ENCODE measurements at regions not wholly inside any gene's neighbourhood (a gene's known extent, or its start where the extent isn't known, plus 50 kb on each side); places are given as distances from the start of the nearest gene placed in this dataset.

DNA sequence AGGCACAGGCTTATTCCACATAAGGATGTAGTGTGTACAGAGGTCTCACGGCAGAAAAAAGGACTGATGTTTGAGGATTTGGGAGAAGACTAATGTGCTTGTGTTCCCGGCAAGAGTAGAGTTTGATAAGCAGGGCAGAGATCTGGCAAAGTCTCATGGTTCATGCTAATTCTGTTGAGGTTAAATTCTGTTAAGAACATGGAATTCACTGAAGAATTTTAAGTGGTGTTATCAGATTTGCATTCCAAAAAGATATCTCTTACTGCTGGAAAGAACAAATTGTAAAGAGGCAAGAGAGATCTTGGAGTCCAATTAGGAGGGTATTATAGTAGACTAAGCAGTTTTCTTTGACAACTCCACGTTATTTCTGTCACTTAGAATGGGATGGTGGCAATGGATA lies 348.3 kb downstream of the TDRD3 start:
- Mint-ChIP-seq H3K4me1 (no peaks in the 10 kb centered on the region), H3K9me3 (peaks cover 0 to 18% (median 5%) of the 10 kb centered on the region in 11 donors), H3K4me3 (no peak overlapping the region), H3K27me3 (no peaks in the 10 kb centered on the region), H3K36me3 (no peaks in the 10 kb centered on the region), H3K27ac (no peak overlapping the region)
- POLR2A ChIA-PET, result no interaction called here
- no peak for DNase-seq
- CTCF ChIA-PET, result no interaction called here
- H3K4me1 ChIP-seq (ENCODE audit: control insufficient read depth in 2 of 2, insufficient read depth in 2 of 2, low read length in 2 of 2), result no peaks in the 10 kb centered on the region
- no peak overlapping the region for H3K27ac ChIP-seq (ENCODE audit: low read depth, low read length)
- intact Hi-C loops (cut with micrococcal nuclease), result no loop called here
- no peak overlapping the region for H3K4me3 ChIP-seq (ENCODE audit: low read length)
- H3K27me3 ChIP-seq (ENCODE audit: control insufficient read depth in 2 of 2, insufficient read depth in 2 of 2, low read length in 2 of 2), result no peaks in the 10 kb centered on the region
- no peaks in the 10 kb centered on the region for H3K36me3 ChIP-seq (ENCODE audit: control insufficient read depth in 2 of 3, insufficient read depth in 3 of 3, low read length in 3 of 3)
- ATAC-seq, result no peak
- H3K9me3 ChIP-seq (ENCODE audit: control insufficient read depth in 2 of 3, low read length in 3 of 3), result no peaks in the 10 kb centered on the region

DNA sequence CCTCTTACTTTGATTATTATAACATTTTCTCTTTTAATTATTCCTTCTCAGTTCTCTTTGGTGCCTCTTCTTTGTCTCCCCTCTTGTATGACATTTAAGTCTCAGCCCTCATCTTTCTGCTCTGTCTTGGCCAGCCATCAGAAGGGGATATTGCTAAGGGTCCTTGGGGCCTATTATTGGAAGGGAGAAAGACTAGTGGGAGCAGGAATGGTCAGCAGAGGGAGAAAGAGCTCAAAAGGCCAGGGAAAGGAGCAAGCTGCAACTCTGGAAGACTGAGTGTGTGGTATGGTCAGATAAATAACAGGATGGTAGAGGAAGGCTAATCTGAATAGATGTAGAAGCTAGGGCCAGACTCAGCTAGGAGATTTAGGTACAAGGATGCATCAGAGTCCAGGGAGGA lies 336.9 kb downstream of the TDRD3 start:
- ChIA-PET CTCF (no interaction called here), POLR2A (no interaction called here)
- H3K4me3 Mint-ChIP-seq, result no peak overlapping the region
- H3K27me3 Mint-ChIP-seq, result no peaks in the 10 kb centered on the region
- H3K36me3 Mint-ChIP-seq, result peaks cover 0 to 4% (median 0%) of the 10 kb centered on the region in 5 donors
- Histone ChIP-seq H3K36me3 (ENCODE audit: control insufficient read depth in 2 of 3, insufficient read depth in 3 of 3, low read length in 3 of 3) (no peaks in the 10 kb centered on the region), H3K9me3 (ENCODE audit: control insufficient read depth in 2 of 3, low read length in 3 of 3) (no peaks in the 10 kb centered on the region), H3K27me3 (ENCODE audit: control insufficient read depth in 2 of 2, insufficient read depth in 2 of 2, low read length in 2 of 2) (no peaks in the 10 kb centered on the region), H3K27ac (ENCODE audit: low read depth, low read length) (no peak overlapping the region), H3K4me3 (ENCODE audit: low read length) (no peak overlapping the region), H3K4me1 (ENCODE audit: control insufficient read depth in 2 of 2, insufficient read depth in 2 of 2, low read length in 2 of 2) (no peaks in the 10 kb centered on the region)
- peaks cover 0 to 13% (median 5%) of the 10 kb centered on the region in 11 donors for H3K9me3 Mint-ChIP-seq
- no peaks in the 10 kb centered on the region for H3K4me1 Mint-ChIP-seq
- intact Hi-C loops (cut with micrococcal nuclease), result no loop called here
- no peak for ATAC-seq
- no peak for DNase-seq
- H3K27ac Mint-ChIP-seq, result peak overlapping the region in 1 of 9 donors; percentile 8

DNA sequence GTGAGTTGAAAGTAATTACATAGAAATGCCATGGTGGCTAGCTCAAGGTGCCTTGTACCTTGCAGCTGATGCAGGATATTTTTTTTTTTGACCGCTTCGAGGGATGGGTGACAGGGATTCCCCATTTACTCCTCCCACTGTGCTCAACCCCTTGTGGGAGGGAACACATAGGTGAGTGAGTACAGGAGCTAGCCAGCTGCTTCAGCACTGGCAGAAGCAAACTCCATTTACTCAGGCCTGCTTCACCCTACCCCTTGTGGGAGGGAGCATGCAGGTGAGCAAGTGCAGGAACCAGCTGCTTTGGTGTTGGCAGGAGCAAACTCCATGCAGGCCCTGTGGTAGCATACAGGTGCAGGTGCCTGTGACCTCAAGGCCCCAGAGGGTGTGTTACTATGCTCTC lies 330.1 kb downstream of the TDRD3 start:
- Mint-ChIP-seq H3K27ac (no peak overlapping the region), H3K4me1 (no peaks in the 10 kb centered on the region), H3K9me3 (peaks cover 0 to 13% (median 2%) of the 10 kb centered on the region in 11 donors), H3K36me3 (peaks cover 0 to 4% (median 0%) of the 10 kb centered on the region in 5 donors), H3K4me3 (no peak overlapping the region), H3K27me3 (peaks cover 0 to 5% (median 0%) of the 10 kb centered on the region in 5 donors)
- intact Hi-C loops (cut with micrococcal nuclease), result no loop called here
- DNase-seq, result no peak
- H3K4me3 ChIP-seq (ENCODE audit: low read length), result no peak overlapping the region
- H3K27me3 ChIP-seq (ENCODE audit: control insufficient read depth in 2 of 2, insufficient read depth in 2 of 2, low read length in 2 of 2), result no peaks in the 10 kb centered on the region
- ATAC-seq, result no peak
- H3K36me3 ChIP-seq (ENCODE audit: control insufficient read depth in 2 of 3, insufficient read depth in 3 of 3, low read length in 3 of 3), result no peaks in the 10 kb centered on the region
- H3K27ac ChIP-seq (ENCODE audit: low read depth, low read length), result no peak overlapping the region
- H3K4me1 ChIP-seq (ENCODE audit: control insufficient read depth in 2 of 2, insufficient read depth in 2 of 2, low read length in 2 of 2), result no peaks in the 10 kb centered on the region
- ChIA-PET POLR2A (no interaction called here), CTCF (no interaction called here)
- H3K9me3 ChIP-seq (ENCODE audit: control insufficient read depth in 2 of 3, low read length in 3 of 3), result no peaks in the 10 kb centered on the region

DNA sequence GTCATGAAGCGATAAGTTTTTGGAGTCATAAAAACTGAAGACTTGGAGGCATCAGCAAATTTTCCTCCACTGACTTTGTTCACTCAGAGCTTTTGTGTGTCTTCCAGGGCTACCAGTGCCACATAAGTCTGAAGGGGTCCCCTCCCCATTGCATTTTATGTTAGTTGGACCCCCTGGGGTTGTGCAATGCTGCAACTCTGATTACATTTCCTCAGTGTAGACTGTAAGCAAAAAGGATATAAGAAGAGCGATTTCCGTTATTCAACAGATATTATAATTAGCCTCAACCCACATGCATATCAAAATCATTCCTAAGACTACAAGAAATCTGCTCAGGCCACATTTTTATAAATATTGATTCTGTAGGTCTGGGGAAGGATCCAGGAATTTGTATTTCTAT lies 324.0 kb downstream of the TDRD3 start:
- ATAC-seq (no peak), DNase-seq (no peak)
- POLR2A ChIA-PET, result no interaction called here

DNA sequence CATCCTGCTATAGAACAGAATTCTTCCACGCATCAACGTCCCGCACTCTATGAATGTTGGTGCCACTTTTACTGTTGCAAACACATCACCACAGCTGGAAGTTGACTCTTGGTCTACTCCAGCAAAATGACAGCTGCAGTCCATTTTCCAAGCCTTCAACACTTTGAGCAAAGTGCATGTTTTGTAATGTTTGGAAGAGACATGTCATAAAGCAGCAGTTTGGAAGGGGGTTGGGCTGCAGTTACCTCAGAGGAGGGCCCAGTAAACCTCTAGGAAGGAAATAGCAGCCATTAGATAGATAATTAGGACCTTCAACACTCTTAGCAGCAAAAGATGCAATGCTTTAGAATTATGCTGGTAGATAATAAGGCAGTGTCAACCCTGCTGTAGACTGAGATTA lies 323.6 kb downstream of the TDRD3 start:
- Mint-ChIP-seq H3K27ac (no peak overlapping the region), H3K4me3 (no peak overlapping the region), H3K9me3 (peaks cover 0 to 9% (median 5%) of the 10 kb centered on the region in 11 donors), H3K27me3 (no peaks in the 10 kb centered on the region), H3K4me1 (no peaks in the 10 kb centered on the region), H3K36me3 (no peaks in the 10 kb centered on the region)
- CTCF ChIA-PET, result no interaction called here
- Histone ChIP-seq H3K9me3 (ENCODE audit: control insufficient read depth in 2 of 3, low read length in 3 of 3) (no peaks in the 10 kb centered on the region), H3K27me3 (ENCODE audit: control insufficient read depth in 2 of 2, insufficient read depth in 2 of 2, low read length in 2 of 2) (no peaks in the 10 kb centered on the region), H3K36me3 (ENCODE audit: control insufficient read depth in 2 of 3, insufficient read depth in 3 of 3, low read length in 3 of 3) (no peaks in the 10 kb centered on the region), H3K27ac (ENCODE audit: low read depth, low read length) (no peak overlapping the region), H3K4me1 (ENCODE audit: control insufficient read depth in 2 of 2, insufficient read depth in 2 of 2, low read length in 2 of 2) (no peaks in the 10 kb centered on the region), H3K4me3 (ENCODE audit: low read length) (no peak overlapping the region)
- intact Hi-C loops (cut with micrococcal nuclease), result no loop called here
- ATAC-seq (no peak), DNase-seq (no peak)
- POLR2A ChIA-PET, result no interaction called here

More for the DNA sequence above, 324.0 kb downstream of the TDRD3 start:
- H3K36me3 ChIP-seq (ENCODE audit: control insufficient read depth in 2 of 3, insufficient read depth in 3 of 3, low read length in 3 of 3), result no peaks in the 10 kb centered on the region
- intact Hi-C loops (cut with micrococcal nuclease), result no loop called here
- CTCF ChIA-PET, result no interaction called here
- no peaks in the 10 kb centered on the region for H3K36me3 Mint-ChIP-seq
- no peaks in the 10 kb centered on the region for H3K27me3 Mint-ChIP-seq
- no peaks in the 10 kb centered on the region for H3K4me1 Mint-ChIP-seq
- H3K9me3 Mint-ChIP-seq, result peaks cover 0 to 9% (median 5%) of the 10 kb centered on the region in 11 donors
- no peaks in the 10 kb centered on the region for H3K27me3 ChIP-seq (ENCODE audit: control insufficient read depth in 2 of 2, insufficient read depth in 2 of 2, low read length in 2 of 2)
- H3K4me3 ChIP-seq (ENCODE audit: low read length), result no peak overlapping the region
- no peak overlapping the region for H3K27ac Mint-ChIP-seq
- H3K9me3 ChIP-seq (ENCODE audit: control insufficient read depth in 2 of 3, low read length in 3 of 3), result no peaks in the 10 kb centered on the region
- H3K4me3 Mint-ChIP-seq, result no peak overlapping the region
- H3K4me1 ChIP-seq (ENCODE audit: control insufficient read depth in 2 of 2, insufficient read depth in 2 of 2, low read length in 2 of 2), result no peaks in the 10 kb centered on the region
- H3K27ac ChIP-seq (ENCODE audit: low read depth, low read length), result no peak overlapping the region

DNA sequence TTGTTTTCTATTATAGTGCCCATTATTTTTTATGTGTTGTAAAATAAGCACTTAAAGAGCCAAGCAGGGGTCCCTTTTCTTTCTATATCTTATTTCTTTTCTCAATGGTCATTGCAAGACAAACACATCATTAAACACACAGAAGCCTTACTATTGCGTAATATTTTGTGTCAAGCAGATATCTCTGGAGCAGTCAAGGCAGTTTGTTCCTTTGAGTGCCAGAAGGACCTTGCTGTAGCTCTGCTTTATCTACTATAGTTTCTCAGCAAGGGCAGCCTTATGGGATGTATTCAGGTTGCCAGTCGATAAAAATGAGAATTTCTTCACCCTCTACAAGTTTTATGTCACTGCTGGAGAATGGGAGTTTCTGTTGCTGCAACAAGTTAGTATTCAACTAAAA lies 319.3 kb downstream of the TDRD3 start:
- POLR2A ChIA-PET, result no interaction called here
- intact Hi-C loops (cut with micrococcal nuclease), result no loop called here
- peaks cover 0 to 6% (median 3%) of the 10 kb centered on the region in 11 donors for H3K9me3 Mint-ChIP-seq
- no peaks in the 10 kb centered on the region for H3K27me3 Mint-ChIP-seq
- no peak overlapping the region for H3K4me3 Mint-ChIP-seq
- ATAC-seq (no peak), DNase-seq (no peak)
- no peaks in the 10 kb centered on the region for H3K4me1 Mint-ChIP-seq
- no peaks in the 10 kb centered on the region for H3K36me3 Mint-ChIP-seq
- H3K27ac Mint-ChIP-seq, result no peak overlapping the region
- Histone ChIP-seq H3K27ac (ENCODE audit: low read depth, low read length) (no peak overlapping the region), H3K9me3 (ENCODE audit: control insufficient read depth in 2 of 3, low read length in 3 of 3) (no peaks in the 10 kb centered on the region), H3K36me3 (ENCODE audit: control insufficient read depth in 2 of 3, insufficient read depth in 3 of 3, low read length in 3 of 3) (no peaks in the 10 kb centered on the region), H3K4me3 (ENCODE audit: low read length) (no peak overlapping the region), H3K4me1 (ENCODE audit: control insufficient read depth in 2 of 2, insufficient read depth in 2 of 2, low read length in 2 of 2) (no peaks in the 10 kb centered on the region), H3K27me3 (ENCODE audit: control insufficient read depth in 2 of 2, insufficient read depth in 2 of 2, low read length in 2 of 2) (no peaks in the 10 kb centered on the region)
- CTCF ChIA-PET, result no interaction called here

DNA sequence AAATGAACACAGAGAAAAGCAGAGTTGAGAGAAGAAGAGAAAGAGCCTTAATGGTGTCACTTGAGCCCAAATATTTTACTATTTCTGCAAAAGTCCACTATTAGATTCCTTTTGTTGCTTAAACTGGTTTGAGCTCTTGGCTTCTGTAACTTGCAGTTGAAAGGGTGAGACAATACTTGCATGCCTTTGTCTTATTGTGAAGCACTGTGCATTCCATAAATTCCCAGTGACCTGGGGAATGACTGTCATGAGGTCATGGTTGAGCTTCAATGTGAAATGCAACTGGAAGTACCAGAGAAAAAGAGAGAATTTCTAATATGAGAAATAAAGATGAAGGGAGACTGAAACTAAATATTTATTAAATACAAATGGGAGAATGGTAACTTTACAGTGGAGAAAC lies 310.9 kb downstream of the TDRD3 start:
- ChIA-PET POLR2A (no interaction called here), CTCF (no interaction called here)
- Mint-ChIP-seq H3K4me1 (no peaks in the 10 kb centered on the region), H3K9me3 (peaks cover 2 to 25% (median 5%) of the 10 kb centered on the region in 11 donors), H3K27ac (no peak overlapping the region), H3K36me3 (peaks cover 0 to 4% (median 0%) of the 10 kb centered on the region in 5 donors), H3K27me3 (peaks cover 0 to 5% (median 0%) of the 10 kb centered on the region in 5 donors), H3K4me3 (no peak overlapping the region)
- no peaks in the 10 kb centered on the region for H3K4me1 ChIP-seq (ENCODE audit: control insufficient read depth in 2 of 2, insufficient read depth in 2 of 2, low read length in 2 of 2)
- H3K27ac ChIP-seq (ENCODE audit: low read depth, low read length), result no peak overlapping the region
- H3K36me3 ChIP-seq (ENCODE audit: control insufficient read depth in 2 of 3, insufficient read depth in 3 of 3, low read length in 3 of 3), result no peaks in the 10 kb centered on the region
- DNase-seq (no peak), ATAC-seq (no peak)
- H3K4me3 ChIP-seq (ENCODE audit: low read length), result no peak overlapping the region
- H3K27me3 ChIP-seq (ENCODE audit: control insufficient read depth in 2 of 2, insufficient read depth in 2 of 2, low read length in 2 of 2), result no peaks in the 10 kb centered on the region
- no peaks in the 10 kb centered on the region for H3K9me3 ChIP-seq (ENCODE audit: control insufficient read depth in 2 of 3, low read length in 3 of 3)
- intact Hi-C loops (cut with micrococcal nuclease), result no loop called here
